Rectal smooth muscle tissue (tissue), 1 donor: ENCODE measurements at regions not wholly inside any gene's neighbourhood (a gene's known extent, or its start where the extent isn't known, plus 50 kb on each side); places are given as distances from the start of the nearest gene placed in this dataset.

ENCODE experiments used
- H3K27ac ChIP-seq: one replicate; pipeline ENCODE4 v1.7.0; 2013; ENCODE audit warnings: low read depth, low read length, inconsistent platforms
- H3K27me3 ChIP-seq: one replicate; pipeline ENCODE4 v1.7.0; 2013; ENCODE audit warnings: low read length; ENCODE audit not compliant: control insufficient read depth, insufficient read depth
- H3K36me3 ChIP-seq: one replicate; pipeline ENCODE4 v1.7.0; 2013; ENCODE audit warnings: low read length; ENCODE audit not compliant: control insufficient read depth, insufficient read depth
- H3K4me1 ChIP-seq: one replicate; pipeline ENCODE4 v1.7.0; 2013; ENCODE audit warnings: low read length; ENCODE audit not compliant: control insufficient read depth, insufficient read depth
- H3K4me3 ChIP-seq: one replicate; pipeline ENCODE4 v1.7.0; 2013; ENCODE audit warnings: low read length
- H3K9ac ChIP-seq: one replicate; pipeline ENCODE4 v1.7.0; 2013; ENCODE audit warnings: low read length

- H3K27me3 ChIP-seq, result no peaks in the 10 kb centered on the region
- H3K36me3 ChIP-seq, result no peaks in the 10 kb centered on the region
- H3K9ac ChIP-seq, result no peak overlapping the region
- no peak overlapping the region for H3K4me3 ChIP-seq
- peak overlapping the region; percentile 59 for H3K27ac ChIP-seq
- peaks cover 25% of the 10 kb centered on the region for H3K4me1 ChIP-seq
These were observed 248.0 kb downstream of the KCTD12 start for GRCh38 chr13:76638181-76638580.

- Histone ChIP-seq H3K4me1 (peaks cover 25% of the 10 kb centered on the region), H3K4me3 (no peak overlapping the region), H3K27ac (peak overlapping the region; percentile 59), H3K36me3 (no peaks in the 10 kb centered on the region), H3K27me3 (no peaks in the 10 kb centered on the region), H3K9ac (no peak overlapping the region)
These were observed 248.5 kb downstream of the KCTD12 start for GRCh38 chr13:76637641-76638141.

GRCh38 chr13:76636829-76637228, 249.4 kb downstream of the KCTD12 start:
- H3K36me3 ChIP-seq, result no peaks in the 10 kb centered on the region
- no peaks in the 10 kb centered on the region for H3K27me3 ChIP-seq
- no peak overlapping the region for H3K4me3 ChIP-seq
- H3K27ac ChIP-seq, result peak overlapping the region; percentile 55
- no peak overlapping the region for H3K9ac ChIP-seq
- H3K4me1 ChIP-seq, result peaks cover 20% of the 10 kb centered on the region

GRCh38 chr13:76635232-76636230, 250.7 kb downstream of the KCTD12 start:
- Histone ChIP-seq H3K4me3 (no peak overlapping the region), H3K9ac (no peak overlapping the region), H3K36me3 (no peaks in the 10 kb centered on the region), H3K27me3 (no peaks in the 10 kb centered on the region), H3K4me1 (peaks cover 14% of the 10 kb centered on the region), H3K27ac (no peak overlapping the region)

- H3K36me3 ChIP-seq, result no peaks in the 10 kb centered on the region
- no peak overlapping the region for H3K27ac ChIP-seq
- H3K27me3 ChIP-seq, result no peaks in the 10 kb centered on the region
- H3K4me1 ChIP-seq, result peaks cover 14% of the 10 kb centered on the region
- no peak overlapping the region for H3K4me3 ChIP-seq
- H3K9ac ChIP-seq, result no peak overlapping the region
These were observed 251.6 kb downstream of the KCTD12 start for GRCh38 chr13:76634431-76635191.

- Histone ChIP-seq H3K27me3 (no peaks in the 10 kb centered on the region), H3K9ac (no peak overlapping the region), H3K4me1 (peaks cover 6% of the 10 kb centered on the region), H3K36me3 (no peaks in the 10 kb centered on the region), H3K27ac (no peak overlapping the region), H3K4me3 (no peak overlapping the region)
These were observed 253.7 kb downstream of the KCTD12 start for GRCh38 chr13:76632401-76633044.

GRCh38 chr13:76630629-76631230, 255.5 kb downstream of the KCTD12 start:
- Histone ChIP-seq H3K36me3 (no peaks in the 10 kb centered on the region), H3K4me3 (no peak overlapping the region), H3K27ac (no peak overlapping the region), H3K9ac (no peak overlapping the region), H3K4me1 (no peaks in the 10 kb centered on the region), H3K27me3 (no peaks in the 10 kb centered on the region)

- no peak overlapping the region for H3K9ac ChIP-seq
- H3K4me1 ChIP-seq, result peaks cover 13% of the 10 kb centered on the region
- H3K36me3 ChIP-seq, result no peaks in the 10 kb centered on the region
- no peak overlapping the region for H3K4me3 ChIP-seq
- H3K27ac ChIP-seq, result no peak overlapping the region
- H3K27me3 ChIP-seq, result no peaks in the 10 kb centered on the region
These were observed 263.7 kb downstream of the KCTD12 start for GRCh38 chr13:76622315-76623040.

GRCh38 chr13:76621705-76622104, 264.5 kb downstream of the KCTD12 start:
- Histone ChIP-seq H3K4me1 (peaks cover 13% of the 10 kb centered on the region), H3K27me3 (no peaks in the 10 kb centered on the region), H3K4me3 (no peak overlapping the region), H3K27ac (no peak overlapping the region), H3K9ac (no peak overlapping the region), H3K36me3 (no peaks in the 10 kb centered on the region)

GRCh38 chr13:76620036-76620435, 266.2 kb downstream of the KCTD12 start:
- Histone ChIP-seq H3K27ac (no peak overlapping the region), H3K4me3 (no peak overlapping the region), H3K27me3 (no peaks in the 10 kb centered on the region), H3K36me3 (no peaks in the 10 kb centered on the region), H3K9ac (no peak overlapping the region), H3K4me1 (peaks cover 13% of the 10 kb centered on the region)

GRCh38 chr13:76619631-76620030, 266.6 kb downstream of the KCTD12 start:
- H3K9ac ChIP-seq, result no peak overlapping the region
- no peaks in the 10 kb centered on the region for H3K36me3 ChIP-seq
- no peak overlapping the region for H3K4me3 ChIP-seq
- H3K4me1 ChIP-seq, result peaks cover 13% of the 10 kb centered on the region
- no peak overlapping the region for H3K27ac ChIP-seq
- H3K27me3 ChIP-seq, result no peaks in the 10 kb centered on the region
